CD1c-positive myeloid dendritic cell (primary cell): ENCODE measurements at regions not wholly inside any gene's neighbourhood (a gene's known extent, or its start where the extent isn't known, plus 50 kb on each side); places are given as distances from the start of the nearest gene placed in this dataset.
"Not testable (repeated sequence)": the region's sequence is repeated elsewhere in the genome, so short reads cannot be mapped to it uniquely, and the experiment has no call there.

Experiments
- DNase-seq: peaks from one replicate; pipeline ENCODE4 v3.0.0-alpha.2; 2016; ENCODE audit errors: extremely low spot score

DNA sequence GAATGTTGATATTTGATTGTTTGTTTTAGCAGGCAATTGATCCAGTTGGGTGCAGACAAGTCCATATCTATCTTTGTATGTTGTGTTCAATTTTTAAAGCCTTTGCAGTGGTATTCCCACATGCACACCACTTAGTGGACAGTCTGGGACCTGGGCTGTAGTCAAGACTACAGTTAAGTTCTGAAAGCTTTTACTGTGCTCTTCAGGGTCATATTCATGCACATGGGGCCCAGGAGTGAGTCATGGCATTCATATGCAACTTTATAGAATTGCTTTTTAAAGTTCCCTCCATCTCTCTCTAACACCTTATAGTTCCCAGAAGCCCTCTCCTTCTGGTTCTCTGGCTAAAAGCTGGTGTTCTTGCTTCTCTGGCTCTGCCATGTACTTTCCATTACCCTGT, 228.2 kb upstream of the CCNH start:
- DNase-seq: no peak

- no peak for DNase-seq
These were observed 214.6 kb upstream of the CCNH start for GRCh38 chr5:87627363-87627762.

DNA sequence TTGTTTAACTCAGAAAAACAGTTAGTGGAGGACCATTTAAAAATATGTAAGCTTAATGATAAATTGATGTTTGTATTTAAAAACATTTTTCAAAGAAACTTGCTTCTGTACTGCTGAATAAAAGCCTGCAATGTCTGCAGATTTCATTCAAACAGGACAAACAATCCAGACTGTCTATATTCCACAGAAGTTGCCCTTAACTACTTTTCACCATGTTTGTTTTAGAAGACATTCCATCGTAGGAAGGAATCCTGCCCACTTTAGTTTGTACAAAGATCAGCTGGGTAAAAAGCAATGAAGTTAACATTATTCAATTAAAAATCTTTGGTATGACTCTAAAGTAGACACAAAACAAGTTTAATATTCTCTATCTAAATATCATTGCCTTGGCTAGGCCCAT, 195.7 kb upstream of the CCNH start:
- DNase-seq: no peak

DNA sequence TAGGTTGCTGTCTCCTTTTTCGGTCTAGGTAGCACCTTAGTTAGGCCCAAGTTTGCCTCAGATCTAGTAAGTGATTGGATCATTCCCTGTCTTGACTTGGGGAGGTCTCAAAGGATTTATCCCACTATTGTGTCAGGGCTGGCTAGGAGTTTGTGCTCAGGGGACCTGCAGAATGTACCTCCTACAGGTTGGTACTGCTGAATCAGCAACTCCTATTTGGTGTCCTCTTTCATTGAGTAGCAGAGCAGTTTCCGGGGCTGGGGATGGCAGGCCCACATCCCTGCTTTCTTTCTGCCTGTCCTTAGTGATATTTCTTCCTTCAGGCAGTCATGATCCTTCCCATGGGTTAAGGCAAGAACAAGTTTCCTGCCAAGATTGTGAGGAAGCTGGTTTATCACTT, 192.9 kb upstream of the CCNH start:
- DNase-seq: no peak

DNA sequence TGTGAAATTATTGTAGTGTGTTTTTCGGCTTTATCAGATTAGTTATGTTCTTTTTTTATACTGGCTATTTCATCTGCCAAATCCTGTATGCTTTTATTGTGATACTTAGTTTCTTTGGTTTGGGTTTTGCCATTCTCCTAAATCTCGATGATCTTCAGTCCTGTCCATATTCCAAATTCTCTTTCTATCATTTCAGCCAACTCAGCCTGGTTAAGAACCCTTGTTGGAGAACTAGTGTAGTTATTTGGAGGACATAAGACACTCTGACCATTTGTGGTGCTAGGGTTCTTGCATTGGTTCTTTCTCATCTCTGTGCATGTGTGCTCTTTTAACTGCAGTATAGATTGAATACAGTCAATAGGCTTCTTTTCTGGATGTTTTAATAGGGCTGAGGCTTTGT, 187.0 kb upstream of the CCNH start:
- DNase-seq: no peak

GRCh38 chr5:87598460-87598859, 185.7 kb upstream of the CCNH start:
- DNase-seq: no peak

- no peak for DNase-seq
These were observed 181.8 kb upstream of the CCNH start for GRCh38 chr5:87594566-87594965.

DNA sequence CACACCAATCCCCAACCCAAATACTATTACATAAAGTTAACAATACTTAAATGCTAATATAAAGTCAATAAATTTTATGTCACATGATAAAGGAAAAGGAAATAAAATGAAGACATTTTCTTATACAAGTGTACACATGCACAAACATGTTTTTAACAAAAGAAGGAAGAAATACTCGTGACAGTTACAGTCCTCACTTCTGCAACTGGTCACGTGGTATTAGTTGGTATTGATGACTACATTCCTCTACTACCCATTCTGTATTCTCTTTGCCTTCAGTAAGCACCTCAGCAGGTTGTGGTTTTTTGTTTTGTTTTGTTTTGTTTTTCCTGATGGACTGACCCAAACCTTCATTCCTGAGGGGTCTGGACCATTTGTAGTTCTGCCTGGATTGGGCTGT, 176.9 kb upstream of the CCNH start:
- no peak for DNase-seq

GRCh38 chr5:87588316-87588715, 175.6 kb upstream of the CCNH start:
- DNase-seq: no peak

DNA sequence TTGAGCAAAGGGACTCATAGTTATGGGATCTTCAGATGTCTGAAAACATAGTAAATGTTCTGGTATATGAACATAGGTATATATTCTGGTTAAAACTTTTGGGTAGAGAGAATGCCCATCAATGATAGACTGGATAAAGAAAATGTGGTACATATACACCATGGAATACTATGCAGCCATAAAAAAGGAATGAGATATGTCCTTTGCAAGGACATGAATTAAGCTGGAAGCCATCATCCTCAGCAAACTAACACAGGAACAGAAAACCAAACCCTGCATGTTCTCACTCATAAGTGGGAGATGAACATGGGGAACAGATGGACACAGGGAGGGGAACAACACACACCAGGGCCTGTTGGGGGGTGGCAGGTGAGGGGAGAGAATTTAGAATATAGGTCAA, 171.0 kb upstream of the CCNH start:
- DNase-seq: not testable (repeated sequence)

DNA sequence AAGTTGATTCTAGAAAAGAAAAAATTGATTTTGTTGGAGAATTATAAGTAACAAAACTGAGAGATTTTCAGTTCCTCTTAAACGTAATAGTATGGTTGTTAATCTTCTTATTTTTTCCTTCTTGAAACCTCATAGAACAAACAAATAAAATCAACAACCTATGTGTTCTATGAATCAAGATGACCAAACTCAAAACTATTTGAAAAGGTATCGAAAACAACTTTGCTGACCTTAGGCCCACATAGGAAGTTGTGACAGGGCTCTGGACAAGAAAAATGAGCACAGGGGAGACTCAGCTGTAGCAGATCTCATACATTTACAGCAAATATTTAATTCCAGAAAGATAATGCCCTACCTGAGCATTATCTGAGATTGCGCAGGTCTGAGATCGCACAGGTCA, 169.4 kb upstream of the CCNH start:
- DNase-seq: no peak

- DNase-seq: no peak
These were observed 168.9 kb upstream of the CCNH start for GRCh38 chr5:87581661-87582060.

DNA sequence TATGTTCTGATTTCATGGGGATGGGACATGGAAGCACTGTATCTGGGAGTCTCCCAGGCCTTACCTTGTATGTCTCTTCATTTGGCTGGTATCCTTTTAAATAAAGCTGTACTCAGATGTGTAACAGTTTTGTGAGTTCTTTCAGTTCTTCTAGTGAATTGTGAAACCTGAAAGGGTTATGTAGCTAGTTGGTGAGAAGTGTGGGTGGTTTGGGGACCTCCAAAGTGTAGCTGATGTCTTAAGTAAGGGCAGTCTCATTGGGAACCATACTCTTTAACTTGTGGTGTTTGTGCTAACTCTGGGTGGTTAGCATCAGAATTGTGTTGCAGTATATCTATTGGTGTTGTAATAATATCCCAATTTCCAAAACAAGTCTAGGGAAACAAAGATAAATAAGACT, 166.9 kb upstream of the CCNH start:
- DNase-seq: no peak

DNA sequence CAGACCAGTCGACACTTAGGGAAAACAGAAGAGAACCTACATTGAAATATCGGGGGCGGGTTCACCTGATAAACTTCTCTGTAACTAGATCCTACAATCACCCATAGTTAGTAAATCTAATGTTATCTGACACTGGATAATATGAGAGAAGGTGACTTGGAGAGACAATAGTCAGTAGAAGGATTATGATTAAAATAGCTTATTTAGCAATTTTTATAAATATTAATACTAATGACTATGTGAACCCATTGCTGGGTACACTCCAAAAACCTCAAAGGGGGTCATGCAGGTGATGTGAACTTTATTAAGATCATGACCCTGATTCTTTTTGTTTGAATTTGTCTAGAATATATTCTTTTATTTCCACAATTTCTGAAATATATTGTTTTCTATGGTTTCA, 164.1 kb upstream of the CCNH start:
- DNase-seq: no peak

DNA sequence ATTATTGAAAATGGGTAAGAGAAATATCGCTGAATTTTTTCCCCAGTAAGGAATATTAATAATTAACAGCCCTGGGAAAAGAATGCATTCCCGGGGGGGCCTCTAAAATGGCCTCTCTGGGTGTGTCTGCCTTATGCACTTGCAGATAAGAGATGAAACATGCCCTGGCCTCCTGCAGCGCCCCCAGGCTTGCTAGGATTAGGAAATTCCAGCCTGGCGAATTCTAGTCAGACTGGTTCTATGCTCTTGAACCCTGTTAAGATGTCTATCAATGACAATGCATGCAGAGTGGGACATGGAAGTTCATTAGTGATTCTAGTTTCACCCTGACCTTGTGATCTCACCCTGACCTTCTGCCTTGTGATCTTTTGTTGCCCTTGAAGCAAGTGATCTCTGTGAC, 163.6 kb upstream of the CCNH start:
- DNase-seq: not testable (repeated sequence)

DNA sequence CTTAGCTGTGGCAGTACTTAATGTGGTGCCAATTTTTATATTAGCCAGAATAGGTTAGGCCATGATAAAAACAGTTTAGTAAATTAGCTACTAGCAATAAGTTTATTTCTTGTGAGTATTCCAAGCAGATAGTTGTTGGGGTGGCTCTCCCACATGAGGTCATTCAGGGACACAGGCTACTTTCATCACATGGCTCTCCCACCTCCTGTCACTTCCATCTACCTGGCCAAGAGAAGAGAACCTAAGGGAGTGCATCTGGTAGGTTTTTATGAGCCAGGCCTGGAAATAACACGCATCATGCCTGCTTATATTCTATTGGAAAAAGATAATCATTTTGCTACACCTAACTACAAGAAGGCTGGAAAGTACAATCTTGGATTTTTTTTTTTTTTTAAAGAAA, 161.4 kb upstream of the CCNH start:
- no peak for DNase-seq

GRCh38 chr5:87572611-87573010, 159.9 kb upstream of the CCNH start:
- DNase-seq: no peak

DNA sequence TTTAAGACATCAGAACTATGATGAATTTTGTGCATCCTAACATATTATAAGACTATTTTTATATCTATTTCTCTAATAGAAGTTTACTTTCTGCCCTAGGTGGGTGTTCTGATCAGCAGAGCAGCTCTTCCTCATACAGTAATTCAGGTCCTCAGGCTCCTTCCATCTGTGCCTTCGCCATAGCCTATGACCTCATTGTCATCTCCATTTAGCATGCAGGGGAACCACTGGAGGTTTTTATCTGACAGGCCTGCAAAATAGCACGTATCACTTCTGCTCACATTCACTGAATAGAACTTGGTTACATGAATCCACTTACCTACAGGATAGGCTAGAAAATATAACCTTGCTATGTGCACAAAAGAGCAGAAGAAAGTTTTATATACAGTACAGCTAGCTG, 159.4 kb upstream of the CCNH start:
- DNase-seq: no peak

- DNase-seq: no peak
These were observed 157.6 kb upstream of the CCNH start for GRCh38 chr5:87570366-87570765.

- DNase-seq: no peak
These were observed 149.3 kb upstream of the CCNH start for GRCh38 chr5:87562068-87562467.

DNA sequence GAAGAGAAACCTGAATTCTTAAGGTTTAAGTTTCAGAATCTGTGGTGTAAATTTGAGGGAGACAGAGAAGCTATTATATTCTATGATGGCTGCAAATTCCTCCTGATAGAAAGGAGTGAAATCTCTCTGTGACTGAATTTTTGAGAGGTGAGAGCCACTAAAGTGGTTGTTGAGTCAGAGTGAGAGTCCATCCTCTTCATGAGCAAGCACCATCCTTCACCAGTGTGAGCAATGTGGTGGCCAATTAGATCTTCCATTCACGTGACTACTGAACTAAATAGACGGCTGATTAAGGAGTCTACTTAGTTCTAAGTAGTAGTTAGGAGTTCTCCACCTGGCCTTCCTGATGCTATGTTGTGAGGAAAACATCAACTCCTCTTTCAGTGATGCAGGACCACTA, 147.8 kb upstream of the CCNH start:
- DNase-seq: no peak

GRCh38 chr5:87551911-87552310, 139.2 kb upstream of the CCNH start:
- no peak for DNase-seq

GRCh38 chr5:87541676-87542075, 128.9 kb upstream of the CCNH start:
- DNase-seq: no peak

DNA sequence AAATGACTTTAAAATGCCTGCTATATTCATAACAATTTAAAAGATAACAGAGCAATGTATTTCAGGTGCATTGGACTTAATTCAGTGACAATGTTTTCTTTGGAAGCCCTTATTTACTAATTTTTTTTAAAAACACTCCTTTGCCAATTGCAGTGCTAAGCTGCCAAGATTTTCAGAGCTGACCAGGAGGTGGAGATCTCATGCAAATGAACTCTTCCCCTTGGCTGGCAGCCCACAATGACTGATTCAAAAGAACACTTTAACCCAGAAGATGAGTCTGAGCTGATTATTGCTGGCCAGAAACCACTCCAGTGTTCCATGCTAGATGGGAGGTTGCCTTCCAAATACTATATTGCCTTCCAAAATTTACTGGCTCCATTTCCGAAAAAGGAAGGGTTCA, 128.3 kb upstream of the CCNH start:
- no peak for DNase-seq

DNA sequence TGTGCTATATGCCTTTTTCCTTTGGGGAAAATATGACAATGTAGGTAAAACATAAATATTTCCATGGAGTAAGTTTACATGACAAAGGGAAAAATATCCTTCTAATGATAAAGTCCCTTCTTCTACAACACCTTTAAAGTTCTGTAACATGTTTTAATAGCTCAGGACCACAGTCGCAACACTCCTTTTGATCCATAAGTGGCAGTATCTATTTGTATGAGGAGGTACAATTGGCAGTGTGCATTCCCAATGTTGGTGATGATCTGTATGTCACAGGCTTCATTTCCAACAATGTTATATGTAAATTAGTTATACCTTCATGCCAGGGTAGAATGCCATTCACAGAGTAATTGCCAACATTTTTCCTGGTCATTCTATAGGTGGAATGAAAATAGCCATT, 127.1 kb upstream of the CCNH start:
- DNase-seq: no peak
